ENCODE measurements at regions not wholly inside any gene's neighbourhood (a gene's known extent, or its start where the extent isn't known, plus 50 kb on each side); places are given as distances from the start of the nearest gene placed in this dataset.

GRCh38 chr1:102181341-102181740 lies 184.6 kb upstream of the OLFM3 start:
- TF ChIP-seq POLR2A (IDR thresholded peaks at IDR 0.05): no peak
- no peak for TF ChIP-seq CTCF (IDR thresholded peaks at IDR 0.05)
